K562 (cell line): ENCODE measurements at regions not wholly inside any gene's neighbourhood (a gene's known extent, or its start where the extent isn't known, plus 50 kb on each side); places are given as distances from the start of the nearest gene placed in this dataset.

Experiments used
- ATAC-seq: fragments of 200-7000 bp; cut with Tn5 transposase; 3 replicates; pipeline ENCODE4 v1.9.1; 2020; ENCODE audit warnings: moderate library complexity
- BruUV-seq: library from RNA; stranded (reverse); fragments of 400-500 nt; replicated peaks from 2 replicates; lab custom pipeline; 2021; lab: Mats Ljungman, UMichigan
- CTCF ChIA-PET: fragments of 300-600 bp; formaldehyde crosslinking; extraction: SDS; loops from one replicate; lab custom pipeline; 2021; ENCODE audit warnings: low intra/inter-chr PET ratio; lab: Yijun Ruan, JAX
- POLR2A ChIA-PET: fragments of 300-600, 350-650 bp; sonication (Branson Sonifier 250); formaldehyde crosslinking; extraction: SDS; loops from one replicate; lab custom pipeline; 2021; ENCODE audit warnings: antibody characterized with exemption, inconsistent platforms; lab: Yijun Ruan, JAX
- DNase-seq, 4 experiments: peaks; one replicate each; pipeline versions ENCODE4 v3.0.0 to v3.0.0-alpha.2; 2011 to 2018; ENCODE audit warnings: low spot score in 3 of 4, mixed read lengths in 3 of 4; ENCODE audit errors: extremely low read depth in 1 of 4
- FAIRE-seq: peaks from 2 replicates; lab custom pipeline; 2011; peaks lifted over from hg19 to GRCh38; lab: Jason Lieb, UNC
- H2AFZ ChIP-seq: 2 replicates; pipeline ENCODE4 v1.6.0; 2011; ENCODE audit warnings: low read depth, low read length, control low read depth, inconsistent platforms
- H3K27ac ChIP-seq: fragments of 200-600 bp; 3 replicates; pipeline ENCODE4 v1.8.0; 2011; ENCODE audit warnings: low read depth, mild to moderate bottlenecking, control low read depth, inconsistent platforms, low read length, moderate library complexity, mixed read lengths; ENCODE audit errors: extremely low read depth
- H3K27me3 ChIP-seq, 2 experiments: fragments of 300-600 bp in 1 of 2; 2 replicates in 1 of 2; 3 replicates in 1 of 2; pipeline versions ENCODE4 v1.6.0 to v1.8.0; 2011; ENCODE audit warnings: inconsistent platforms in 2 of 2, low read length in 2 of 2, mild to moderate bottlenecking in 1 of 2, mixed read lengths in 1 of 2, moderate library complexity in 1 of 2; ENCODE audit not compliant: control insufficient read depth in 2 of 2, insufficient read depth in 2 of 2
- H3K36me3 ChIP-seq: fragments of 300-600 bp; 3 replicates; pipeline ENCODE4 v1.8.0; 2011; ENCODE audit warnings: mild to moderate bottlenecking, low read length, inconsistent platforms; ENCODE audit not compliant: control insufficient read depth, insufficient read depth
- H3K4me1 ChIP-seq, 2 experiments: fragments of 200-600 bp in 1 of 2; replicated peaks in 1 of 2; 2 replicates in 1 of 2; 3 replicates in 1 of 2; pipeline versions ENCODE4 v1.5.1 to v1.8.0; 2011; ENCODE audit warnings: inconsistent platforms in 2 of 2, low read length in 2 of 2, mild to moderate bottlenecking in 1 of 2, mixed read lengths in 1 of 2, moderate library complexity in 1 of 2; ENCODE audit not compliant: control insufficient read depth in 2 of 2, insufficient read depth in 2 of 2
- H3K4me2 ChIP-seq: 2 replicates; pipeline ENCODE4 v1.6.1; 2011; ENCODE audit warnings: low read length, control low read depth, inconsistent platforms, mixed read lengths; ENCODE audit not compliant: insufficient read depth
- H3K4me3 ChIP-seq: fragments of 200-600 bp; sonication (generic), shearing (Covaris generic); 2 replicates; pipeline ENCODE4 v1.5.1; 2016; ENCODE audit warnings: control low read depth, inconsistent platforms
- H3K79me2 ChIP-seq: fragments of 200-600 bp; 3 replicates; pipeline ENCODE4 v1.8.0; 2011; ENCODE audit warnings: low read length, inconsistent platforms; ENCODE audit not compliant: control insufficient read depth, insufficient read depth
- H3K9ac ChIP-seq, 2 experiments: 2 replicates each; pipeline versions ENCODE4 v1.6.0 to v1.6.1; 2011; ENCODE audit warnings: low read depth in 2 of 2, low read length in 2 of 2, control low read depth in 1 of 2, inconsistent platforms in 1 of 2, mild to moderate bottlenecking in 1 of 2, mixed read lengths in 1 of 2; ENCODE audit not compliant: insufficient read depth in 1 of 2
- H3K9me1 ChIP-seq: one replicate; pipeline ENCODE4 v1.6.0; 2011; ENCODE audit warnings: inconsistent platforms, mild to moderate bottlenecking, low read length, moderate library complexity; ENCODE audit not compliant: control insufficient read depth, insufficient read depth
- H3K9me3 ChIP-seq: replicated peaks from 2 replicates; pipeline ENCODE4 v1.5.1; 2011; ENCODE audit warnings: low read depth, low read length, inconsistent platforms; ENCODE audit not compliant: control insufficient read depth, insufficient read depth
- H4K20me1 ChIP-seq: replicated peaks from 2 replicates; pipeline ENCODE4 v1.6.1; 2011; ENCODE audit warnings: low read length, inconsistent platforms, mixed read lengths; ENCODE audit not compliant: control insufficient read depth, insufficient read depth
- BHLHE40 ChIP-seq: IDR thresholded peaks from 2 replicates; pipeline ENCODE4 v1.6.1; 2011; ENCODE audit warnings: low read length, improper control_type of control experiment
- BMI1 ChIP-seq: fragments of 150-350 bp; IDR thresholded peaks from 2 replicates; pipeline ENCODE4 v1.6.1; 2014; ENCODE audit warnings: low read length
- BRD9 ChIP-seq: fragments of 450-650 bp; IDR thresholded peaks from 2 replicates; pipeline ENCODE4 v1.6.1; 2018; ENCODE audit warnings: low read depth; ENCODE audit not compliant: partially characterized antibody
- CHD4 ChIP-seq: fragments of 200-600 bp; sonication (generic); IDR thresholded peaks from 3 replicates; pipeline ENCODE4 v1.6.1; 2012; ENCODE audit warnings: low read depth, mild to moderate bottlenecking, mixed read lengths, low read length, inconsistent platforms; ENCODE audit not compliant: insufficient read depth, insufficient replicate concordance, poor library complexity, severe bottlenecking
- HNRNPUL1 ChIP-seq: fragments of 200-400 bp; formaldehyde crosslinking; IDR thresholded peaks from 2 replicates; pipeline ENCODE4 v1.6.1; 2017; ENCODE audit warnings: low read length
- JUND ChIP-seq, 2 experiments: IDR thresholded peaks; 2 replicates in 1 of 2; 3 replicates in 1 of 2; pipeline ENCODE4 v1.6.1; 2011; ENCODE audit warnings: borderline replicate concordance in 2 of 2, low read depth in 2 of 2, low read length in 2 of 2, improper control_type of control experiment in 1 of 2, missing biosample characterization in 1 of 2, missing genetic modification characterization in 1 of 2, missing genetic modification reagents in 1 of 2
- NCOA2 ChIP-seq, 2 experiments: fragments of 450-650 bp; IDR thresholded peaks; 2 replicates each; pipeline ENCODE4 v1.6.1; 2018; ENCODE audit warnings: mild to moderate bottlenecking in 2 of 2, moderate library complexity in 1 of 2; ENCODE audit not compliant: partially characterized antibody in 2 of 2
- PYGO2 ChIP-seq: fragments of 450-650 bp; IDR thresholded peaks from 2 replicates; pipeline ENCODE4 v1.6.1; 2016; ENCODE audit warnings: mild to moderate bottlenecking, missing genetic modification characterization, moderate library complexity, missing compliant biosample characterization
- SMAD2 ChIP-seq: fragments of 150-350 bp; IDR thresholded peaks from 2 replicates; pipeline ENCODE4 v1.6.1; 2014; ENCODE audit warnings: low read depth, mild to moderate bottlenecking, low read length
- SMC3 ChIP-seq: conservative IDR thresholded peaks from 2 replicates; pipeline ENCODE4 v1.6.1; 2011; ENCODE audit warnings: low read depth, low read length, improper control_type of control experiment; ENCODE audit not compliant: insufficient read depth
- STAG1 ChIP-seq: sonication (generic); formaldehyde crosslinking; IDR thresholded peaks from 2 replicates; pipeline ENCODE4 v1.5.0; 2020; ENCODE audit warnings: missing genetic modification reagents, borderline replicate concordance
- THRAP3 ChIP-seq: fragments of 450-650 bp; IDR thresholded peaks from 2 replicates; pipeline ENCODE4 v1.6.1; 2016; ENCODE audit warnings: mild to moderate bottlenecking, inconsistent platforms, borderline replicate concordance
- U2AF2 ChIP-seq: fragments of 200-400 bp; formaldehyde crosslinking; optimal IDR thresholded peaks from 2 replicates; pipeline ENCODE3; 2017; ENCODE audit warnings: low read depth, mild to moderate bottlenecking, low read length
- ZC3H4 ChIP-seq: sonication (generic); formaldehyde crosslinking; IDR thresholded peaks from 2 replicates; pipeline ENCODE4 v1.9.0; 2021; ENCODE audit warnings: missing genetic modification reagents, borderline replicate concordance
- ZNF140 ChIP-seq: fragments of 250-450 bp; sonication (Bioruptor Pico); IDR thresholded peaks from 2 replicates; pipeline ENCODE4 v1.8.0; 2021; ENCODE audit warnings: moderate library complexity, mild to moderate bottlenecking, inconsistent platforms
- ZNF165 ChIP-seq: fragments of 250-450 bp; sonication (Bioruptor Pico); IDR thresholded peaks from 2 replicates; pipeline ENCODE4 v1.4.0; 2020; ENCODE audit warnings: borderline replicate concordance
- ZNF217 ChIP-seq: sonication (generic); formaldehyde crosslinking; IDR thresholded peaks from 2 replicates; pipeline ENCODE4 v1.8.0; 2022; ENCODE audit warnings: mild to moderate bottlenecking, missing genetic modification reagents
- ZNF57 ChIP-seq: fragments of 450-650 bp; formaldehyde crosslinking; IDR thresholded peaks from 2 replicates; pipeline ENCODE4 v1.4.0; 2020; ENCODE audit warnings: mild to moderate bottlenecking, moderate library complexity
- WGBS: fragments of 100-300 bp; shearing (Covaris generic); methylation state at CpG from one replicate; pipeline ENCODE4 v1.1.6; 2016; ENCODE audit warnings: low coverage, mixed read lengths; ENCODE audit not compliant: insufficient coverage; ENCODE audit errors: missing lambda C conversion rate; 5-methylcytosine and 5-hydroxymethylcytosine counted together
- in situ Hi-C: fragments of 300-500 bp; cut with MboI; formaldehyde crosslinking; loops from 4 replicates; pipeline ENCODE4 v1.15.0; 2018; ENCODE audit warnings: inconsistent platforms, mixed read lengths
- intact Hi-C: fragments of 100-400 bp; cut with micrococcal nuclease; formaldehyde crosslinking; loops from 2 replicates; pipeline ENCODE4 v1.14.2; 2022
- TF ChIP-seq, protein P1 (sequence below): fragments of 250-450 bp; sonication (Bioruptor Pico); IDR thresholded peaks from 2 replicates; pipeline ENCODE4 v1.4.0; 2020; ENCODE audit warnings: mild to moderate bottlenecking, moderate library complexity
- TF ChIP-seq, protein P2 (sequence below): sonication (generic); formaldehyde crosslinking; IDR thresholded peaks from 2 replicates; pipeline ENCODE4 v1.8.0; 2022; ENCODE audit warnings: mild to moderate bottlenecking, missing genetic modification reagents

DNA sequence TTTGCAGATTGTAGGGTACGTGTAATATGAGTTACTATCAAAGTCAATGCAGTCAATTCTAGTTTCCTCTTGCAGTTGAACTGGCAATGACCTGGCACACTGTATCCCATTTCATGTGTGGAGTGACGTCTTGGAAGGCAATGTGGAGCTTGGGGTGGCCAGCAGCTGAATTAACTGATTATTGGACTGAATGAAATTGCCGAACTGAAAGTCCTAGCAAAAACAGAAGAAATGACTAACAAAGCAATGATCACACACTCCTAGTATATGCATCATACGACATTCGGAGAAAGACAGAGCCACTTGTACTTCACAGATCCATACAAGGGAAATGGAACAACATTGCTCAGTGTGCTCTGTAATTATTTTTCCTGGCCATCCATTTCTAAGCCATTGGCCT is 259.1 kb upstream of the DAPK1 start (continued):
- TF ChIP-seq THRAP3 = no peak
- no peak for TF ChIP-seq CHD4
- TF ChIP-seq ZNF165 (CRISPR knock-in tag) = no peak
- TF ChIP-seq, all 486 proteins: peak for 0

DNA sequence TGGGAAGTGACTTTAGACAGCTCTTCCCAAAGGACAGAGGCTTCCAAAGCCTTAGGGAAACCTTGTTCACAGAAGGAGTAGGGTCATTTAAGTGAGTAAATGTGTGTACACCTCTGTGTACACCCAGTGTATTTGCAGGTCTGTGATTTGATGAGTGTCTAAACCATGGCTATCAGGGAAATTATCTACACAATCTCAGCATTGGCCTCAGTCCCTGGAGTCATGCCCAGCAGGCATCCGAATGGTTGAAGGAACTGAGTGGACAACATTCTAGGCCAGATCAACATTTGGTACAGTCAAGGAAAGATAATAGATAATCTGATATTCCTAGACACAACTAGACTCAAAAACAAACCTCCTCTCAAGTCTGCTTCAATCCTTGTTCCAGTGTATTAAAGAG is 258.4 kb upstream of the DAPK1 start:
- peaks cover 0 to 9% of the 10 kb centered on the region in 2 experiments; a peak in 1 of 5 replicates for H3K27me3 ChIP-seq
- in situ Hi-C loops (no loop called here), intact Hi-C loops (no loop called here)
- ATAC-seq = no peak
- no peaks in the 10 kb centered on the region for H3K36me3 ChIP-seq
- no TSS peak for BruUV-seq
- H3K4me3 ChIP-seq = no peak overlapping the region
- no peak overlapping the region for H2AFZ ChIP-seq
- FAIRE-seq = no peak
- no peaks in the 10 kb centered on the region for H3K4me1 ChIP-seq
- no peak overlapping the region for H3K4me2 ChIP-seq
- DNase-seq = no peak
- no peak overlapping the region for H3K9ac ChIP-seq
- ChIA-PET CTCF (no interaction called here), POLR2A (no interaction called here)
- no peaks in the 10 kb centered on the region for H3K79me2 ChIP-seq
- H3K27ac ChIP-seq = no peak overlapping the region
- H3K9me1 ChIP-seq = no peaks in the 10 kb centered on the region
- 0% methylated on average over 1 of the region's 1 CpG for WGBS
- no peaks in the 10 kb centered on the region for H3K9me3 ChIP-seq
- H4K20me1 ChIP-seq = no peaks in the 10 kb centered on the region
- TF ChIP-seq BRD9 (no peak), U2AF2 (no peak), JUND (IDR thresholded peaks at IDR 0.05; ENCODE audit: borderline replicate concordance, low read depth, low read length) (no peak), JUND (tag; IDR thresholded peaks at IDR 0.05; ENCODE audit: borderline replicate concordance, low read depth, low read length) (no peak), BHLHE40 (no peak), ZC3H4 (CRISPR knock-in tag) (no peak), ZNF217 (no peak), SMAD2 (no peak), PYGO2 (no peak), BMI1 (no peak), ZNF140 (CRISPR knock-in tag) (no peak), NCOA2 (IDR thresholded peaks at IDR 0.05; ENCODE audit: partially characterized antibody in 2 of 2) (no peak), HNRNPUL1 (no peak), SMC3 (no peak), ZNF57 (CRISPR knock-in tag) (no peak), STAG1 (CRISPR knock-in tag) (no peak)
- TF ChIP-seq, protein P1, sequence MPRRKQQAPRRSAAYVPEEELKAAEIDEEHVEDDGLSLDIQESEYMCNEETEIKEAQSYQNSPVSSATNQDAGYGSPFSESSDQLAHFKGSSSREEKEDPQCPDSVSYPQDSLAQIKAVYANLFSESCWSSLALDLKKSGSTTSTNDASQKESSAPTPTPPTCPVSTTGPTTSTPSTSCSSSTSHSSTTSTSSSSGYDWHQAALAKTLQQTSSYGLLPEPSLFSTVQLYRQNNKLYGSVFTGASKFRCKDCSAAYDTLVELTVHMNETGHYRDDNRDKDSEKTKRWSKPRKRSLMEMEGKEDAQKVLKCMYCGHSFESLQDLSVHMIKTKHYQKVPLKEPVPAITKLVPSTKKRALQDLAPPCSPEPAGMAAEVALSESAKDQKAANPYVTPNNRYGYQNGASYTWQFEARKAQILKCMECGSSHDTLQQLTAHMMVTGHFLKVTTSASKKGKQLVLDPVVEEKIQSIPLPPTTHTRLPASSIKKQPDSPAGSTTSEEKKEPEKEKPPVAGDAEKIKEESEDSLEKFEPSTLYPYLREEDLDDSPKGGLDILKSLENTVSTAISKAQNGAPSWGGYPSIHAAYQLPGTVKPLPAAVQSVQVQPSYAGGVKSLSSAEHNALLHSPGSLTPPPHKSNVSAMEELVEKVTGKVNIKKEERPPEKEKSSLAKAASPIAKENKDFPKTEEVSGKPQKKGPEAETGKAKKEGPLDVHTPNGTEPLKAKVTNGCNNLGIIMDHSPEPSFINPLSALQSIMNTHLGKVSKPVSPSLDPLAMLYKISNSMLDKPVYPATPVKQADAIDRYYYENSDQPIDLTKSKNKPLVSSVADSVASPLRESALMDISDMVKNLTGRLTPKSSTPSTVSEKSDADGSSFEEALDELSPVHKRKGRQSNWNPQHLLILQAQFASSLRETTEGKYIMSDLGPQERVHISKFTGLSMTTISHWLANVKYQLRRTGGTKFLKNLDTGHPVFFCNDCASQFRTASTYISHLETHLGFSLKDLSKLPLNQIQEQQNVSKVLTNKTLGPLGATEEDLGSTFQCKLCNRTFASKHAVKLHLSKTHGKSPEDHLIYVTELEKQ (CRISPR knock-in tag) = no peak
- TF ChIP-seq, protein P2, sequence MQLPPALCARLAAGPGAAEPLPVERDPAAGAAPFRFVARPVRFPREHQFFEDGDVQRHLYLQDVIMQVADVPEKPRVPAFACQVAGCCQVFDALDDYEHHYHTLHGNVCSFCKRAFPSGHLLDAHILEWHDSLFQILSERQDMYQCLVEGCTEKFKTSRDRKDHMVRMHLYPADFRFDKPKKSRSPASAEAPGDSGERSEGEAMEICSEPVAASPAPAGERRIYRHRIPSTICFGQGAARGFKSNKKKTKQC (CRISPR knock-in tag) = no peak
